K562 (cell line): ENCODE measurements at regions not wholly inside any gene's neighbourhood (a gene's known extent, or its start where the extent isn't known, plus 50 kb on each side); places are given as distances from the start of the nearest gene placed in this dataset.
A peak's percentile ranks its signal among the peaks of the same experiment; 100 is the strongest.
"Not testable (repeated sequence)": the region's sequence is repeated elsewhere in the genome, so short reads cannot be mapped to it uniquely, and the experiment has no call there.

Experiments used
- ATAC-seq: fragments of 200-7000 bp; cut with Tn5 transposase; 3 replicates; pipeline ENCODE4 v1.9.1; 2020; ENCODE audit warnings: moderate library complexity
- BruUV-seq: library from RNA; stranded (reverse); fragments of 400-500 nt; replicated peaks from 2 replicates; lab custom pipeline; 2021; lab: Mats Ljungman, UMichigan
- CTCF ChIA-PET: fragments of 300-600 bp; formaldehyde crosslinking; extraction: SDS; loops from one replicate; lab custom pipeline; 2021; ENCODE audit warnings: low intra/inter-chr PET ratio; lab: Yijun Ruan, JAX
- POLR2A ChIA-PET: fragments of 300-600, 350-650 bp; sonication (Branson Sonifier 250); formaldehyde crosslinking; extraction: SDS; loops from one replicate; lab custom pipeline; 2021; ENCODE audit warnings: antibody characterized with exemption, inconsistent platforms; lab: Yijun Ruan, JAX
- DNase-seq, 4 experiments: peaks; one replicate each; pipeline versions ENCODE4 v3.0.0 to v3.0.0-alpha.2; 2011 to 2018; ENCODE audit warnings: low spot score in 3 of 4, mixed read lengths in 3 of 4; ENCODE audit errors: extremely low read depth in 1 of 4
- FAIRE-seq: peaks from 2 replicates; lab custom pipeline; 2011; peaks lifted over from hg19 to GRCh38; lab: Jason Lieb, UNC
- H2AFZ ChIP-seq: 2 replicates; pipeline ENCODE4 v1.6.0; 2011; ENCODE audit warnings: low read depth, low read length, control low read depth, inconsistent platforms
- H3K27ac ChIP-seq: fragments of 200-600 bp; 3 replicates; pipeline ENCODE4 v1.8.0; 2011; ENCODE audit warnings: low read depth, mild to moderate bottlenecking, control low read depth, inconsistent platforms, low read length, moderate library complexity, mixed read lengths; ENCODE audit errors: extremely low read depth
- H3K27me3 ChIP-seq, 2 experiments: fragments of 300-600 bp in 1 of 2; 2 replicates in 1 of 2; 3 replicates in 1 of 2; pipeline versions ENCODE4 v1.6.0 to v1.8.0; 2011; ENCODE audit warnings: inconsistent platforms in 2 of 2, low read length in 2 of 2, mild to moderate bottlenecking in 1 of 2, mixed read lengths in 1 of 2, moderate library complexity in 1 of 2; ENCODE audit not compliant: control insufficient read depth in 2 of 2, insufficient read depth in 2 of 2
- H3K36me3 ChIP-seq: fragments of 300-600 bp; 3 replicates; pipeline ENCODE4 v1.8.0; 2011; ENCODE audit warnings: mild to moderate bottlenecking, low read length, inconsistent platforms; ENCODE audit not compliant: control insufficient read depth, insufficient read depth
- H3K4me1 ChIP-seq, 2 experiments: fragments of 200-600 bp in 1 of 2; replicated peaks in 1 of 2; 2 replicates in 1 of 2; 3 replicates in 1 of 2; pipeline versions ENCODE4 v1.5.1 to v1.8.0; 2011; ENCODE audit warnings: inconsistent platforms in 2 of 2, low read length in 2 of 2, mild to moderate bottlenecking in 1 of 2, mixed read lengths in 1 of 2, moderate library complexity in 1 of 2; ENCODE audit not compliant: control insufficient read depth in 2 of 2, insufficient read depth in 2 of 2
- H3K4me2 ChIP-seq: 2 replicates; pipeline ENCODE4 v1.6.1; 2011; ENCODE audit warnings: low read length, control low read depth, inconsistent platforms, mixed read lengths; ENCODE audit not compliant: insufficient read depth
- H3K4me3 ChIP-seq: fragments of 200-600 bp; sonication (generic), shearing (Covaris generic); 2 replicates; pipeline ENCODE4 v1.5.1; 2016; ENCODE audit warnings: control low read depth, inconsistent platforms
- H3K79me2 ChIP-seq: fragments of 200-600 bp; 3 replicates; pipeline ENCODE4 v1.8.0; 2011; ENCODE audit warnings: low read length, inconsistent platforms; ENCODE audit not compliant: control insufficient read depth, insufficient read depth
- H3K9ac ChIP-seq, 2 experiments: 2 replicates each; pipeline versions ENCODE4 v1.6.0 to v1.6.1; 2011; ENCODE audit warnings: low read depth in 2 of 2, low read length in 2 of 2, control low read depth in 1 of 2, inconsistent platforms in 1 of 2, mild to moderate bottlenecking in 1 of 2, mixed read lengths in 1 of 2; ENCODE audit not compliant: insufficient read depth in 1 of 2
- H3K9me1 ChIP-seq: one replicate; pipeline ENCODE4 v1.6.0; 2011; ENCODE audit warnings: inconsistent platforms, mild to moderate bottlenecking, low read length, moderate library complexity; ENCODE audit not compliant: control insufficient read depth, insufficient read depth
- H3K9me3 ChIP-seq: replicated peaks from 2 replicates; pipeline ENCODE4 v1.5.1; 2011; ENCODE audit warnings: low read depth, low read length, inconsistent platforms; ENCODE audit not compliant: control insufficient read depth, insufficient read depth
- H4K20me1 ChIP-seq: replicated peaks from 2 replicates; pipeline ENCODE4 v1.6.1; 2011; ENCODE audit warnings: low read length, inconsistent platforms, mixed read lengths; ENCODE audit not compliant: control insufficient read depth, insufficient read depth
- C11orf30 ChIP-seq: fragments of 450-650 bp; IDR thresholded peaks from 2 replicates; pipeline ENCODE4 v1.6.1; 2016; ENCODE audit warnings: low read depth, mild to moderate bottlenecking
- MAFG ChIP-seq: fragments of 450-650 bp; conservative IDR thresholded peaks from 2 replicates; pipeline ENCODE4 v1.6.1; 2016; ENCODE audit warnings: missing genetic modification characterization, missing compliant biosample characterization
- NFRKB ChIP-seq: fragments of 450-650 bp; IDR thresholded peaks from 2 replicates; pipeline ENCODE4 v1.6.1; 2016; ENCODE audit warnings: low read depth
- PHF8 ChIP-seq: fragments of 200-600 bp; sonication (generic); IDR thresholded peaks from 2 replicates; pipeline ENCODE4 v1.6.1; 2012; ENCODE audit warnings: mixed run types, mild to moderate bottlenecking, inconsistent platforms, low read length, moderate library complexity, borderline replicate concordance
- POLR2A ChIP-seq: fragments of 450-650 bp; conservative IDR thresholded peaks from 2 replicates; pipeline ENCODE4 v1.6.1; 2016
- POLR2G ChIP-seq: fragments of 200-400 bp; formaldehyde crosslinking; IDR thresholded peaks from 2 replicates; pipeline ENCODE4 v1.6.1; 2017; ENCODE audit warnings: low read depth, mild to moderate bottlenecking, antibody characterized with exemption, low read length, moderate library complexity
- POLR2H ChIP-seq: IDR thresholded peaks from 2 replicates; pipeline ENCODE4 v1.6.1; 2016; ENCODE audit warnings: missing genetic modification characterization, low read depth, mild to moderate bottlenecking, control low read depth, missing compliant biosample characterization, moderate library complexity
- RBFOX2 ChIP-seq: fragments of 200-400 bp; formaldehyde crosslinking; IDR thresholded peaks from 2 replicates; pipeline ENCODE4 v1.6.1; 2017; ENCODE audit warnings: low read depth, mild to moderate bottlenecking, low read length, moderate library complexity
- YY1 ChIP-seq, 3 experiments: IDR thresholded peaks; 2 replicates each; pipeline ENCODE4 v1.6.1; 2011; ENCODE audit warnings: low read length in 2 of 3, mild to moderate bottlenecking in 2 of 3, moderate library complexity in 2 of 3, borderline replicate concordance in 1 of 3, control low read depth in 1 of 3, low read depth in 1 of 3; ENCODE audit not compliant: insufficient read depth in 3 of 3, insufficient replicate concordance in 2 of 3, control insufficient read depth in 1 of 3, insufficient read length in 1 of 3; ENCODE audit errors: extremely low read depth in 1 of 3
- ZNF316 ChIP-seq: fragments of 450-650 bp; IDR thresholded peaks from 2 replicates; pipeline ENCODE4 v1.6.1; 2016
- WGBS: fragments of 100-300 bp; shearing (Covaris generic); methylation state at CpG from one replicate; pipeline ENCODE4 v1.1.6; 2016; ENCODE audit warnings: low coverage, mixed read lengths; ENCODE audit not compliant: insufficient coverage; ENCODE audit errors: missing lambda C conversion rate; 5-methylcytosine and 5-hydroxymethylcytosine counted together
- in situ Hi-C: fragments of 300-500 bp; cut with MboI; formaldehyde crosslinking; loops from 4 replicates; pipeline ENCODE4 v1.15.0; 2018; ENCODE audit warnings: inconsistent platforms, mixed read lengths
- intact Hi-C: fragments of 100-400 bp; cut with micrococcal nuclease; formaldehyde crosslinking; loops from 2 replicates; pipeline ENCODE4 v1.14.2; 2022
- TF ChIP-seq, protein P1 (sequence below): fragments of 250-450 bp; sonication (Bioruptor Pico); IDR thresholded peaks from 2 replicates; pipeline ENCODE4 v1.4.0; 2020
- TF ChIP-seq, protein P2 (sequence below): fragments of 450-650 bp; formaldehyde crosslinking; IDR thresholded peaks from 2 replicates; pipeline ENCODE4 v1.4.0; 2022; ENCODE audit warnings: missing genetic modification characterization

DNA sequence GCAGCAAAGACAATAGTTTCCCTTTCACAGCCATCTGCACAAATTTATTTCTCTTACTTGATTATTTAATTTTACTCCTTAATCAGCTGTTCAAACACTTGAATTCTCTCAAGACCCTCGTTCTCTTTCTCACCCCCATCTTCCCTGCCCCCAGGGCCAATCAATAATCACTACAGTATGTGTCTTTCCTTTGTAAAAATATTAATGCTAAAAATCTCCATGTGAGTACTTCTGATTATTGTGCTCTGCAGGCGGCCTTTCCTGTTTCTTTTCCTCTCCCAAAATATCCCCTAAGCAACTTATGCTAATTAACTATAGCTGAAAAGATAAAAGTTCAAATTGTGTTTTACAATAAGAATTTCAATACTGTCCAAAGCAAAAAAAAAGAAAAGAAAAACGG, 617.0 kb upstream of the CBLB start (continued):
- TF ChIP-seq, protein P1, sequence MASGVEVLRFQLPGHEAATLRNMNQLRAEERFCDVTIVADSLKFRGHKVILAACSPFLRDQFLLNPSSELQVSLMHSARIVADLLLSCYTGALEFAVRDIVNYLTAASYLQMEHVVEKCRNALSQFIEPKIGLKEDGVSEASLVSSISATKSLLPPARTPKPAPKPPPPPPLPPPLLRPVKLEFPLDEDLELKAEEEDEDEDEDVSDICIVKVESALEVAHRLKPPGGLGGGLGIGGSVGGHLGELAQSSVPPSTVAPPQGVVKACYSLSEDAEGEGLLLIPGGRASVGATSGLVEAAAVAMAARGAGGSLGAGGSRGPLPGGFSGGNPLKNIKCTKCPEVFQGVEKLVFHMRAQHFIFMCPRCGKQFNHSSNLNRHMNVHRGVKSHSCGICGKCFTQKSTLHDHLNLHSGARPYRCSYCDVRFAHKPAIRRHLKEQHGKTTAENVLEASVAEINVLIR = no peak
- TF ChIP-seq, protein P2, sequence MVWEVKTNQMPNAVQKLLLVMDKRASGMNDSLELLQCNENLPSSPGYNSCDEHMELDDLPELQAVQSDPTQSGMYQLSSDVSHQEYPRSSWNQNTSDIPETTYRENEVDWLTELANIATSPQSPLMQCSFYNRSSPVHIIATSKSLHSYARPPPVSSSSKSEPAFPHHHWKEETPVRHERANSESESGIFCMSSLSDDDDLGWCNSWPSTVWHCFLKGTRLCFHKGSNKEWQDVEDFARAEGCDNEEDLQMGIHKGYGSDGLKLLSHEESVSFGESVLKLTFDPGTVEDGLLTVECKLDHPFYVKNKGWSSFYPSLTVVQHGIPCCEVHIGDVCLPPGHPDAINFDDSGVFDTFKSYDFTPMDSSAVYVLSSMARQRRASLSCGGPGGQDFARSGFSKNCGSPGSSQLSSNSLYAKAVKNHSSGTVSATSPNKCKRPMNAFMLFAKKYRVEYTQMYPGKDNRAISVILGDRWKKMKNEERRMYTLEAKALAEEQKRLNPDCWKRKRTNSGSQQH (CRISPR knock-in tag) = no peak

DNA sequence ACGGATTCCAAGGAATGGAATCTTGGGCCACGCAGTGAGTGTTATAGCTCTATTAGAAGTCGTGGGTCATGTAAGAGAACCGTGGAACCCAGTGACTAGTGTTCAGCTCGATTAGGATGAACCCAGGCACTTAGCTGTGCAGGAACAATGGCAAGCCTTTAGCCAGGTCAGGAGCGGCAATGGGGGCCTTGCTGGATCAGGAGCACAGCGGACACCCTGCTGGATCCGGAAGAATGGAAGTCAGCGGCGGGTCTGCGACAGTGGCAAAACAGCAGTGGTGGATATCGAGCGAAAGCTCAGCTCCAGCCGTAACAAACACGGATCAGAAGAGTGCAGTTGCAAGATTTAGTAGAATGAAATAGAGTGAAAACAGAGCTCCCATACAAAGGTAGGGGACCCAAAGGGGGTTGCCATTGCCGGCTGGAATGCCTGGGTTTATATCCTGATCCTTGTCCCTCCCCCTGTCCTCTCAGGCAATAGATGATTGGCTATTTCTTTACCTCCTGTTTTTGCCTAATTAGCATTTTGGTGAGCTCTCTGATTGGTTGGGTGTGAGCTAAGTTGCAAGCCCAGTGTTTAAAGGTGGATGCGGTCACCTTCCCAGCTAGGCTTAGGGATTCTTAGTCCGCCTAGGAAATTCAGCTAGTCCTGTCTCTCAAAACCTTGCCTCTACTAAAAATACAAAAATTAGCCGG, 618.3 kb upstream of the CBLB start:
- TF ChIP-seq PHF8 = peak; percentile 19; the same call in 1 of the 2 replicates
- peak; percentile 89 for TF ChIP-seq ZNF316
- peak; percentile 30; the same call in 1 of the 2 replicates for TF ChIP-seq POLR2G
- TF ChIP-seq POLR2H (tag) = peak; percentile 74
- TF ChIP-seq POLR2A = 0 out of 2 replicates have a peak, but pooled peaks have one; percentile 56
- TF ChIP-seq MAFG (tag) = peak; percentile 70
- TF ChIP-seq RBFOX2 = peak; percentile 56
- TF ChIP-seq NFRKB = peak; percentile 54; the same call in 1 of the 2 replicates
- peak; percentile 80 for TF ChIP-seq C11orf30
- TF ChIP-seq YY1 (IDR thresholded peaks at IDR 0.05; ENCODE audit: borderline replicate concordance in 1 of 3, control insufficient read depth in 1 of 3, extremely low read depth in 1 of 3, insufficient read depth in 3 of 3, insufficient read length in 1 of 3, insufficient replicate concordance in 2 of 3, low read depth in 1 of 3, low read length in 2 of 3) = peak; percentile 0 to 49 (median 6)
- in situ Hi-C loops, H3K9me3 ChIP-seq, ATAC-seq, H3K36me3 ChIP-seq, FAIRE-seq, intact Hi-C loops, H3K4me1 ChIP-seq, H3K27me3 ChIP-seq, H4K20me1 ChIP-seq, CTCF ChIA-PET, H3K9me1 ChIP-seq, H3K79me2 ChIP-seq: not testable (repeated sequence)
- Histone ChIP-seq H3K9ac (peak overlapping the region; percentile 44 to 64; a peak in 3 of 4 replicates), H3K4me3 (peak overlapping the region; percentile 30), H3K4me2 (peak overlapping the region; percentile 58; the same call in 1 of the 2 replicates), H2AFZ (peak overlapping the region; percentile 74), H3K27ac (peak overlapping the region; percentile 62)
- 6% methylated on average over 17 of the region's 19 CpGs for WGBS
- POLR2A ChIA-PET = interaction anchor here (0.7 to 0.9 kb wide), 3 partner anchors 9 to 57 kb away, joined by 3 to 4 read pairs (median 3); no protein-coding TSS in a partner anchor
- BruUV-seq = TSS peak; percentile 87
- peak in 1 of 4 experiments; percentile 32 for DNase-seq
